HuH-7 (cell line): ENCODE measurements at regions not wholly inside any gene's neighbourhood (a gene's known extent, or its start where the extent isn't known, plus 50 kb on each side); places are given as distances from the start of the nearest gene placed in this dataset.
"Not testable (repeated sequence)": the region's sequence is repeated elsewhere in the genome, so short reads cannot be mapped to it uniquely, and the experiment has no call there.

Source experiments
- DNase-seq: peaks from one replicate; pipeline ENCODE4 v3.0.0; 2011; ENCODE audit warnings: low spot score

DNA sequence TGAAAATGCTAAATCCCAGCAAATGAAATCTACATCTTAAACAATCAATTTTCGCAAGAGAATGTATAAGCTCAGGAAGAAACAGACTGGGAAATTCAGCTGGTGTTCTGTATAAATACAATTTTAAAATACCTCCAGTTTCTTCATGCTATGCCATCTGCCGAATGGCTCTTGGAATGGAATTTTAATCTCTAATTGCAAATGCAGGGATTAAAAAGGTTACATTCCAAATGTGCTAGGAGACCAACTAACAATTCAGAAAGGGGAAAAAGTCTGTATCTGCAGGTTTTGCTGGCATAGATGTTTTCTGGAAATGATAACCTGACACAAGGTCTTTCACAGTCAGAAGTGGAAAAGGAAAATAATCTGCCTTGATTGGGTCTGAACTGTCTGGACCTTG, 379.7 kb downstream of the MAT2B start:
- no peak for DNase-seq

DNA sequence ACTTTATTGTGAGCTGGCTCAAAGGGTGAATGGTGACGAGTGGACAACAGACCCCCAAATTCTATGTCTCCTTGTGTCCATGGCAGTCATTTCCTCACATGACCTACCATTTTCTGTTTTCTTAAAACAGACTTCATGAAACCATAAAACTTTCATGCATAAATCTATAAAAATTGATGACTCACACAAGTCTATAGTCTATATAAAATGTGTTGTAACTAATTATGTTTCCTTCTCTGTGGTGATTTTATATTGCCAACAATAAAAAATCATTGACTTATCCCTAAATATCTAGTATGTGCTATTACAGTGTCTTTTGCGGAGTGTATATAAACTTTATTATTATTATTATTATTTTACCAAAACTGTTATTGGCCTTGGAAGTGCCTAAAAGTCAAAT, 382.4 kb downstream of the MAT2B start:
- no peak for DNase-seq

GRCh38 chr5:163888366-163888765, 382.9 kb downstream of the MAT2B start:
- no peak for DNase-seq

DNA sequence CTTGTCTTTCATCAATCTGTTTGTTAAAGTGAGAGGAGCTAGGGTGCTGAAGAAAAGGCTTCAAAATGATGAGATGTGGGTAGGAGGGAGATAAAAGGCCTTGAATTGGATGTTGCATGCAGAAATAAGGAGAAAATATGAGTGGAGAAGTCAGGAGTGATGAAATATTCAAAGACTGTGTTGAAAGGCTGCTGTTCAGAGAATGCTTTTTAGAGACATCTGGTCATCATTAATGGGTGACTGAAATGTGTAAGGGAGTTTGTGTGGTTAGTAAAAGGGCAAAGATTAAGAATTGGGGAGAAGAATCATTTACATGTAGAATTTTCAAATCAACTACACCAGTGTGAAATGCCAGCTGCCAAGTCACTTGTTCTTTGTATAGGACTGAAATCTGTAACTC, 383.9 kb downstream of the MAT2B start:
- no peak for DNase-seq

DNA sequence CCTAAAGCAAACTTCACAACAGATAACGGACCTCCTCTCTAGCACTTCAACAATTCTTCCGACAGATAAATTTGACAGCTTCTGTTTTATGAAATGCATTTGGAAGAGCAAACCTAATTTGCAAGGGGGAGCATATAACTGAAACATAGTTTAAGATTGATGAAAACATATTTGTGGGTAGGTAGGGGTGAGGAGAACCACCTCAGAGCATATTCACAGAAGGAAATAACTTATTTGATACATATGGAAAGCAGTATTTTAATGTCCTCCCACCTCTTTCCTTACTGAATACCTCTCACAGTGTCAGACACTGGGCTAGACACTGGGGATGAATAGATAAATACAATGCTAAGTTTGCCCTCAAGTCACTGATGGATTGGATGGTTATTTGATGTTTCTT, 384.8 kb downstream of the MAT2B start:
- no peak for DNase-seq

DNA sequence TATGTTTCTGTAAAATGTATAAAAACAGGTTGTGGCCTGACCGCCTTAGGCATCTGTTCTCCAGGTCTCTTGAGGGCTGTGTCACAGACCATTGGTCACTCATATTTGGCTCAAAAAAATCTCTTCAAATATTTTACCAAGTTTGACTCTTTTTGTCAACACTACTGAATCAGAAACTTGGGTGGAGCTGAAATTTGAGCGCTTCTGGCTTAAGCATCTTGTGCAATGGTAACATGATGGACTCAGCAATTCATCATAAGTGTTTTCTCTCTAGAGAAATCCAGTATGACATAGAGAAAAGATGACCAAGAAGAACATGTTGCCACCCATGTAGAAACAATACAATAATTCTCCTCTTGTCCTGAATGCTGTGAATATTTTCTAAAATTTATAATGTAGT, 387.9 kb downstream of the MAT2B start:
- no peak for DNase-seq

DNA sequence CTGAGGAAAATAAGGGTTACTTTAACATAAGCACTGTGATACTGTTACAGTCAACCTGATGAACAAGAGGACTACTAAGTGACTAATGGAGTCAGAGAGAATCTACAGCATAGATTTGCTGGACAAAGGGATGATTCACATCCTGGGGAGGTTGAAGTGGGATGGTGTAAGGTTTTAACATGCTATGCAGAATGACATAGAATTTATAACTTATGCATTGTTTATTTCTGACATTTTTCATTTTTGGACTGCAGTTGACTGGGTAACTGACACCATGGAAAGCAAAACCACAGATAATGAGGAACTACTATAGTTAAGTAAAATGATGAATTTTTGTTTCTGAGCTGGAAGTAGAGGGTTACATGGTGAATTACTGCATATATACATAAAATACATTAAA, 389.2 kb downstream of the MAT2B start:
- DNase-seq = no peak

- DNase-seq = no peak
These were observed 393.5 kb downstream of the MAT2B start for GRCh38 chr5:163898873-163899272.

DNA sequence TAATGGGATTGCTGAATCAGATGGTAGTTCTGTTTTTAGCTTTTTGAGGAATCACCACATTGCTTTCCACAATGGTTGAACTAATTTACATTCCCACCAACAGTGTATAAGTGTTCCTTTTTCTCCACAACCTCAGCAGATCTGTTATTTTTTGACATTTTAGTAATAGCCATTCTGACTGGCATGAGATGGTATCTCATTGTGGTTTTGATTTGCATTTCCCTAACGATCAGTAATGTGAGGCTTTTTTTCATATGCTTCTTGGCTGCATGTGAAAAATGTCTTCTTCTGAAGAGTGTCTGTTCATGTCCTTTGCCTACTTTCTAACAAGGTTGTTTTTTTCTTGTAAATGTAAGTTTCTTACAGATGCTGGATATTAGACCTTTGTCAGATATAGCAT, 402.4 kb downstream of the MAT2B start:
- not testable (repeated sequence) for DNase-seq

GRCh38 chr5:163908253-163908652, 402.8 kb downstream of the MAT2B start:
- DNase-seq = no peak

DNA sequence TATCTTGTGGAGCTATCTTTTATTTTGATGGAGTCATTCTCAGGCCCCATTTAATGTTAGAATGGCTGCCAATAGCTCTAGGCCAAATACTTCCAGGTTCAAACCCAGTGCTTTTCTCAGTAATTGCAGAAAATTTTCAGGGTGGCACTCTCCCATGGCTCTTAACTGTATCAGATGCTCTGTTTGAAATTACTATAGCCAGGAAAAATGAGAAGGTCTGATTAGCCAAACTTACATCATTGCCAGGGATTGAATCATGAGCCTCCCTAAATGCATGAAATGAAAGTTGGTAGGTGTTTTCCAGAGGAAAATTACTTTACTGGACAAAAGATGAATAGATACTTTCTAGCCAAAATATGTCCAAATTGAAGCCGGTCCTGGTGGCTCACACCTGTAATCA, 404.8 kb downstream of the MAT2B start:
- DNase-seq = no peak

DNA sequence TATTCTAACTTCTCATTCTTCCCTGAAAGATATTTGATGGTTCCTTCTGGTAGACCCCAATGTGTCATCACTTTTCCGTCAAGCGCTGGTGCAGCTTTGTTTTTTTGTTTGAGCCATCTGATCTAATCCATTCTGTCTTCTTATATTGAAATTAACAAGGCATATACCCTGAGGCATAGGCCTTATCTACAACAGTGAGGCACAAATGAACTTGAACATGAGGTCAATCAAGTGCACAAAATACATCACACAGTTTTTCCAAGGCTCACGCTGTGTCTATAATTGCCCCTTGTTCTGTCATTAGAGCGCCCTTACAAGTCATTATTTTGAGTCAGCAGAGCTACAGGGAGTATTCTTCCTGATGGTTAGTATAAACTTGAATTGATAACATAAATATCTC, 406.6 kb downstream of the MAT2B start:
- DNase-seq = no peak

- DNase-seq = no peak
These were observed 408.1 kb downstream of the MAT2B start for GRCh38 chr5:163913548-163913947.

DNA sequence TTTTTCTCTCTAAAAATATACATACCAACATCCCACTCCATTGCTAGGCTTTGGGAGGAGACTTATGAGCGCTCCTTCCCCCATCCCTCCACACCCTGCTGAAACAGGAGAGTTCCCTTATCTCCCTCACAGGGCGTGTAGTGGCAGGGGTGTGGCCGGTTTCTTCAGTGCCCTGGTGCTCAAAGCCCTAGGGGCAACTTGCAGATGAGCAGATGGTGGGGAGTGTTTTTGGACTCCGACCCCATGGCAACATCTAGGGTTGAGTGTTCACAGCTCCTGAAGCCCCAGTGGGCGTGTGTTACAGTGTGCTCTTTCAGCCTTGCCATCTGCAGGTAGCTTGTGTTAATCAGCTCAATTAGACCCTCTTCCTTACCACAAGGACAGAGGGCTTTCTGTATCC, 409.5 kb downstream of the MAT2B start:
- DNase-seq = no peak

GRCh38 chr5:163915481-163915961, 410.1 kb downstream of the MAT2B start:
- DNase-seq = peak; percentile 15

DNA sequence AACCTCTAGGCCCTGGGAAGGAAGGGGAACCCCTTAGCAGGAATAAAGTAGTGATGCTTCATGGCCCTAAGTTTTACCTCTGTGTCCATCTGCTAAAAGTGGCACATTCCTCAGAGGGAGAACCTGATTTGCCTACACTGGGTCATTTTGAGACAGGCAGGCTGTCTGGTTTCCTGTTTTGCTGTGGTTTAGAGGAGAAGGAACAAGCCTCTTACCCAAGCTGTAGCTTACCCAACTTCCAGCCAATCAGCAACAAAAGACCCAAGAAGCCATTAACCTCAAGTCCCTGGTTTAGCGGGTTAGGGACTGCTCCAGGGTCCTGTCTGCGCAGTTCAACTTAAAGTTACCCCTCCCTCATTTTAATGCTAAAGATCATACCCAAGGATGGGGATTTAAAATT, 411.0 kb downstream of the MAT2B start:
- no peak for DNase-seq

- no peak for DNase-seq
These were observed 411.4 kb downstream of the MAT2B start for GRCh38 chr5:163916861-163917260.

GRCh38 chr5:163917747-163918146, 412.3 kb downstream of the MAT2B start:
- DNase-seq = no peak

GRCh38 chr5:163934990-163935389, 429.6 kb downstream of the MAT2B start:
- not testable (repeated sequence) for DNase-seq

DNA sequence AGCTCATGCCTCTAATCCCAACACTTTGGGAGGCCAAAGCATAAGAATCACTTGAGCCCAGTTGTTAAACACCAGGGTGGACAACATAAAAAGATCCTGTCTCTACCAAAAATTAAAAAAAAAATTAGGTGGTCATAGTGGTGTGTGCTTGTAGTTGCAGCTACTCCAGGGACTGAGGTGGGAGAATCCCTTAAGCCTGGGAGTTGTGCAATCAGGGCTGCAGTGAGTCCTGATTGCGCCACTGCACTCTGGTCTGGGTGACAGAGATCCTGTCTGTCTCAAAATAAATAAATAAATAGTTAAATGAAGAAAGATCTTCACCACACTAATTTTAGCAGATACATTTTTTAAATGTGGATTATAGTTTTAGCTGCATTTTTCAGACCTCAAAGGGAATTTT, 433.2 kb downstream of the MAT2B start:
- no peak for DNase-seq

GRCh38 chr5:163941079-163941478, 435.7 kb downstream of the MAT2B start:
- DNase-seq = no peak

GRCh38 chr5:163943546-163943945, 438.1 kb downstream of the MAT2B start:
- no peak for DNase-seq

DNA sequence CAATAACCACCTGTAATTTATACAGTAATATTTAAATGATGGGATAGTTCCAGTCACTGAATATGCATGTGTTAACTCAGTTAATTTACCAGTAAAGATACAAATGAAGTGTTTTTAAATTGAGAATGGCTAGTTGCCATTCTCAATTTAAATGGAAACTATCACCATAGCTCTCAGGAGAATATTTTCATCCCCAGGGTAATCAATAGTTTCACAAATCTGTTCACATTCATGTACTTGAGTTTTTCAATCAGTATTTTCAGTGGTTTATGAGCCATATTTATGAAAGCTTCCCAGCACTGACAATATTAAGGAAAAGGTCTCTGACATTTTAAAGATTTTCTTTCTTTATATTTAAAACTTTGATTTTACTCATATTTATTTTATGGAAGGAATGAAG, 439.3 kb downstream of the MAT2B start:
- no peak for DNase-seq

- DNase-seq = no peak
These were observed 442.6 kb downstream of the MAT2B start for GRCh38 chr5:163947848-163948666.
